GM18870 (cell line): ENCODE measurements at regions not wholly inside any gene's neighbourhood (a gene's known extent, or its start where the extent isn't known, plus 50 kb on each side); places are given as distances from the start of the nearest gene placed in this dataset.
A peak's percentile ranks its signal among the peaks of the same experiment; 100 is the strongest.
"Not testable (repeated sequence)": the region's sequence is repeated elsewhere in the genome, so short reads cannot be mapped to it uniquely, and the experiment has no call there.

ENCODE experiments used
- ATAC-seq: cut with Tn5 transposase; IDR thresholded peaks from one replicate; pipeline ENCODE4 v1.9.1; 2021; ENCODE audit warnings: moderate library complexity; ENCODE audit not compliant: unreplicated experiment

GRCh38 chr6:62889240-62889639 is 322.0 kb upstream of the FKBP1C start:
- no peak for ATAC-seq

DNA sequence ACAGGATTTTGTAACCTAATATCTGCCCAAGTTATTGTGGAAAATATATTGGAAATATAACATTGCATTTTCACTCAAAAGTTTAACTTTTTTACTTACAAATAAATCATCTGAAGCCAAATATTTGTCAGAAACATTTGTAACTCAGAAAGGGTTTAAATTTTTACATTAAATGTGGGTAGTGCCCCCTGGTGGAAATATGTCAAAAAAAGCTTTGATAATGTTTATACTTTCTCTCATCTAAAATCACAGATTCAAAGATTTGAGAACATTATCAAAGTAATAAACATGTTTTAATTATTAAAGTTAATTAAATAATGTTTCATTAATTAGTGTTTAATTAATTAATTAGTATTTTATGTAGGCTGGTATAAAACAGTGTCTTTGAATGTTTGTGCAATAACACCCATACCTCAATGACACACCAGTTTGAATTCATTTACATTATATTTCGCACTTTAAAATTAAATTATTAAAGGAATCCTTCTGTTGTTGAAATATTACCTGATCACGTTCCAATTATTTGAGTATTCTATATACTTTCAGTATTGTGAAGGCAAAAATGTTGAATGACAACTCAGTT is 320.1 kb upstream of the FKBP1C start:
- ATAC-seq, result no peak

- no peak for ATAC-seq
These were observed 317.2 kb upstream of the FKBP1C start for GRCh38 chr6:62894114-62894513.

DNA sequence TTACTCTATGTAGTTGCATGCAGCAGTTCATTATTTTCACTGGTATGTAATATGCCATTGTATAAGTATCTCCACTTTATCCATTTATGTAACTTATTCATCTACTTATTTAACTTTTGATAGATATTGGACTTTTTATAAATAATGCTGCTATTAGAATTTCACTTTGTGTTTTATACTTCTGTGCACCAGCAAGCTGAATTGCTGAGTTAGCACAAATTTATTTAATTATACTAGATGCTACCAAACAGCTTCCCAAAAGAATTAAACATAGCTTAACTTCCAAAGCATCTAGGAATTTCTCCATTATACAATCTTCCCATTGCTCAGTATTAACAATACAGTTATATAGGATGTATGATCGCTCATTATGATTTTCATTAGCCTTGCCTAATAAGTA is 308.0 kb upstream of the FKBP1C start:
- no peak for ATAC-seq

DNA sequence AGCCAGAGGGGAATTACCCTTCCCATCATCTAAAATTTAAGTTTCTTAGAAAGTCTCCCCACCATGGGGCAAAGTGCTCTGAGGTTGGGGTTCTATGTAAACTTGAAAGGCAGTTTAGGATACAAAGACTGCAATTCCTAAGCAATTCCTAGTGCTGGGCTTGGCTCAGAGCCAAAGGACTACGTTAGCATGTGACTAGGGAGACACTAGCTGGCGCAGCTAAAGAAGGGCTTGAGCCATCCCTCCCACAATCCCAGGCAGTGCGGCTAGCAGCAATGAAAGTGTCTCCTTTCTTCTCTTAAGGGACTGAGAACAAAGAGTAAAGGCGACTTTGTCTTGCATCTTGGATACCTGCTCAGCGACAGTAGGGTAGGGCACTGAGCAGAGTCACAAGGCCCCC is 306.6 kb upstream of the FKBP1C start:
- ATAC-seq, result no peak

DNA sequence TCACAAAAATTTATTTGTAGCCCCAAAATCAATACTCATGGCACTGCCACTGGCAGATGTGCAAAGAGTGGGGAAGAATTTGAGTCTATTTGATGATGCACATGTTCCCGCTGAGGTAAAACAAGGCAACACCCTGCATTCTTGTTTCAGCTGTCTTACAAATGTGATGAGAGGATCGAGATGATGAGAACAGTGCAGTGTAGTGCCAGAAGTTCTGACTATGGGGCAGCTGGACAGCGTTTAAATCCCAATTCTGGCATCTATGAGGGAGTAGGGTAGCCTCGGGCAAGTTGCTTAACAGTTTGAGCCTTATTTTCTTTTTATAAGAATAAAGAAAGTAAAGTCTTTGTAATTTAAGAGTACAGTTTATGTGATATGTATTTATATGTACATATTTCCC is 296.7 kb upstream of the FKBP1C start:
- no peak for ATAC-seq

DNA sequence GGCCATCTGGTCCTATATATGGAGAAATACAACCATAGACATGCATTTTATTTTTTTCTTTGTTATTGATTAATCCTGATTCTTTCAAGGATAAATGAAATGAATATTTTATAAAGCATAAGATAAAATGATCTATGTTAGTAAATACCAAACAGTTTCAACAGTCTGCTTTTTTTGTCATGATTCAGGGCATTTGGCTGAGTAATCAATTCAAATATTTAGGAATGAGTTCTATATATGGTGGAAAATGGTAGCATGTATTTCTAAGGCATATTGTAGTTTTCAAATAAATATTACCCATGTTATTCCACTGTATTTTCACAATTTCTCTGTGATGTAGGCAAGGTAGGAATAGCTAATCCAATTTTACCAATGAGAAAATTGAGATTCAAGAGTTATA is 287.5 kb upstream of the FKBP1C start:
- no peak for ATAC-seq

DNA sequence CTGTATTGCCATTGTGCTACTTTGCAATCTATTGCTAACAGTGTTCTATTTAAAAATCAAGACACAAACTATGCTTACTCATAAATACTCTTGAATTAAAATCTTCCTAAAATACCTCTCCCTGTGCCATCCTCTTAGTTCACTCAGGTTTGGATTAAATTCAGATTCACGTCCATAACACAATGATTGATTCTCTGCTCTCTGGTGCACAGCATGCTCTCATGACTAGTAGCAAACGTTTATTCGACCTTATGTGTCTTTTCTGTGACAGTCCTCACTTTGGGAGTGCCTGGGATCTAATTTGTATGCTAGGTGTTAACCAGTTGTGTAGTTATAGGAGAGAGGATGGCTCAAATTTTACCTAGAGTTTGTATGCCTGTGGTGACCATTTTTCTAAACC is 270.4 kb upstream of the FKBP1C start:
- no peak for ATAC-seq

GRCh38 chr6:62942000-62942399 is 269.3 kb upstream of the FKBP1C start:
- no peak for ATAC-seq

- no peak for ATAC-seq
These were observed 242.4 kb upstream of the FKBP1C start for GRCh38 chr6:62968834-62969233.

- peak; percentile 46 for ATAC-seq
These were observed 239.2 kb upstream of the FKBP1C start for GRCh38 chr6:62971976-62972658.

DNA sequence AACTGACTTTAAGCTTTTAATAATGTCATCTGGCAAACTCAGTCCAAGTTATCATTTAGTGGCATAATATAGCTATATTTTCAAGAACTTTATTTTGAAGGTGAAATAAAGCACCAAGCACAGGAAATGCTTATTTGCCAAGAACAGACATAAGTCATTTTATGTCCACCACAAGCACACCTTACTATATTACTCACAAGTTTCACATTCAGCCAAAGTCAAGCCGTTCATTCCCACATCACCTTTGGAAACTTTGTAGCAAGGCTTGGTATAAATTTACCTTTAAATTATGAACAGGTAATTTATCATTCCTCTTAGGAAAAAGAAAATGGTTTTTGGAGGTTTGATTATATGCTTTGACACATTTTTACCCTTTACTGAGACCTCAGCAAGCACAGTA is 236.8 kb upstream of the FKBP1C start:
- peak; percentile 73 for ATAC-seq

- ATAC-seq, result peak; percentile 29
These were observed 234.7 kb upstream of the FKBP1C start for GRCh38 chr6:62976566-62976965.

DNA sequence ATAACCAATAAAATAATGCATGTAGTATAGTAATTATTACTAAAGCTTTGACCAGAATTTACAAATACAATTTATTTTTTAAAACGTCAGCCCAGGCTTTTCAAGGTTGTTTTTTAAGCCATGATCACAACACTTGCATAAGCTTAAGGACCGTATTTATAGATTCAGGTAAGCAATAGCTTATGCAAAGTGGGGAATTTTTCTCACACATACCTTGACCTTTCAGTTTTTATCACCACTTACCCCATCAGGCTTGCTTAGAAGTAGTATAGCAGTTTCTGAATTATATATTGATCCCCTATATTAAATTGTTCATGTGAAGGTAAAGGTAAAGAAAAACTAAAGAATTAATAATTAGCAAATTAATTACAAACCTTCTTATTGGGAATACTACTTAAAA is 232.3 kb upstream of the FKBP1C start:
- peak; percentile 38 for ATAC-seq

- ATAC-seq, result peak; percentile 35
These were observed 231.2 kb upstream of the FKBP1C start for GRCh38 chr6:62980093-62980492.

DNA sequence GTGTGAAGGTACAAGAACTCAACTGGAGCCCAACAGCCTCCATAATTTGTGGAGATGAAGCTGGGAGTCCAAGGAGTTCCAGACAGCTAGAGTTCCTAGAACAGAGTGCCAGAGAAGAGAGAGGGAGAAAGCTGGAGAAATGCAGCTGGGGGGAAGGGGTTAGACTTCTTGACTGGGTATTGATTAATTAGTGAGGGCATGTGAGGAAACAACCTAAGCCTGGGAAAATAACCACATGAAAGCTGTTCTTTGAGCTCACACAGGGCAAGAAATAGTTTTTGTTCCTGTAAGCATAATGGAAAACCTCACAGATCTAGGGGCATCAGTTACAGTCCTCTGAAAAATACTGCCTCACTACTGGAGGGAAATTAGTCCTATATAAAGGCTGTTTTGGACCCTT is 230.5 kb upstream of the FKBP1C start:
- ATAC-seq, result peak; percentile 32

DNA sequence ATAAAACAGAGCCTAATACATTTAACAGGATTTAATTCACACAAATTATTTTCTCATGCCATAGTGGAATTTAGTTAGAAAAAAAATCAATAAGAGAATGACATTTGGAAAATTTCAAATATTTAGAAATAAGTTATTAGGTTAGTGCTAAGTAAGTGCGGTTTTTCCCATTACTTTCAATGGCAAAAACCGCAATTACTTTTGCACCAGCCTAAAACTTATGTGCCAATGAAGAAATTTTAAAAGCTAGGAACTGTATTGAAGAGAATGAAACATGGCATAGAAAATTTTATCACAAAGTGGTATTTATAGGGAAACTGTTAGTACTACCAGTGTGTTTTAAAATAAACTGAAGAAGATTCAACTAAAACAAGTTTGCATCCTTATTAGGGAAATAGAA is 228.3 kb upstream of the FKBP1C start:
- no peak for ATAC-seq

DNA sequence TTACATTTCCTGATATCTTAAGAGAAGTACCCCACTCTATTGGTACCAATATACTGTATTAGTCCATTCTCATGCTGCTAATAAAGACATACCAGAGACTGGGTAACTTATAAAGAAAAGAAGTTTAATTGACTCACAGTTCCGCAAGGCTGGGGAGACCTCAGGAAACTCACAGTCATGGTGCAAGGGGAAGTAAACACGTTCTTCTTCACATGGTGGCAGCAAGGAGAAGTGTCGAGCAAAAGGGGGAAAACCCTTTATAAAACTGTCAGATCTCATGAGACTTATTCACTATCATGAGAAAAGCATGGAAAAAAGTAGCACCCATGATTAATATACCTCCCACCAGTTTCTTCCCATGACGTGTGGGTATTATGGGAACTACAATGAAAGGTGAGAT is 219.6 kb upstream of the FKBP1C start:
- not testable (repeated sequence) for ATAC-seq

- no peak for ATAC-seq
These were observed 217.3 kb upstream of the FKBP1C start for GRCh38 chr6:62993951-62994350.

GRCh38 chr6:62998022-62998421 is 213.2 kb upstream of the FKBP1C start:
- no peak for ATAC-seq

DNA sequence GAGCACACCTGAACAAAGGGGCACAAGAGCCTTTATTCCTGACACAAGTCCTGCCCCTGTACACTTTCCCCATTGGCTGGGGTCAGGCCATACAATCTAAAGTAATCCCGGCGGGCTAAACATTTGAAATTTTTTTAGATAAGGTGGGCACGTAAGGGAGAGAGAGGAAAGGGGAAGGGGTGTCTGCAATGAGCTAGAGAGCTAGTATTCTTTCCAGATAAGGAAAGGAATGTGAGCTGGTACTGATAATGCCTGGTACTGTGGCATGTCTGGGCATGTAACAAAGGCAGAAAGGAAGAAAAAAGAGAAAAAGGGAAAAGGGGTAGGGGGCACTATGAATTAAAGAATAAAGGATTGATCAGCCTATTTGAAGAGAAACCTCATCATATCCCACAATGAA is 212.0 kb upstream of the FKBP1C start:
- not testable (repeated sequence) for ATAC-seq

DNA sequence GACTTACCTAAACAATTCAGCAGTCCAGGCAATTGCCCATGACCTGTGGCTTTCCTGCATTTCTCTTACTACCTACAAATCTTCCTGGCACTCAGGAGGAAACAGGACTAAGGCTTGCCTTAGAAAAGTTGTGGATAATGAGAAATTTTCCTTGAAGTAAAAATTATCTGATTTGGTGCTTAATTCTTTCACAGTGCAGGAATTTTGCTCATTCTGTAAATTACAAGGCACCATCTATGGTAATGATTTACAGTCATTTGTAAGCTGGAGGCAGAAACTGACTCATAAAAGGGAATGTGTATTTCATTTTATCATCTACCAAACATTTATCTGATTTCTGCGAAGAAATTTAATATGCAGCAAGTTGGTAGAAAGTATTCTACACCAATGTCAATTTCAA is 211.5 kb upstream of the FKBP1C start:
- no peak for ATAC-seq

DNA sequence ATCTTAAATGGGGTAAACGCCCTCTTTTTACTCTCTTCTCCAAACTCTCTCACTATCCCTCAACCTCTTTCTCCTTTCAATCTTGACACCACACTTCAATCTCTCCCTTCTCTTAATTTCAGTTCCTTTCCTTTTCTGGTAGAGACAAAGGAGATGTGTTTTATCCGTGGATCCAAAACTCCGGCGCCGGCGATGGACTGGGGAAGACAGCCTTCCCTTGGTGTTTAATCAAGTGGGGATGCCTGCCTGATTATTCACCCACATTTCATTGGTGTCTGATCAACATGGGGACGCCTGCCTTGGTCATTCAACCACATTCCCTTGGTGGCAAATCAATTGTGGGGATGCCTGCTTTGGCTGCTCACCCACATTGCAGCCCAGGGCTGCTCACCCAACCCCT is 205.3 kb upstream of the FKBP1C start:
- ATAC-seq, result not testable (repeated sequence)
